ENCODE measurements at regions not wholly inside any gene's neighbourhood (a gene's known extent, or its start where the extent isn't known, plus 50 kb on each side); places are given as distances from the start of the nearest gene placed in this dataset.

GRCh38 chr21:18157406-18157805, 87.2 kb upstream of the CHODL start:
- Histone ChIP-seq H3K4me2 (ENCODE audit: insufficient read depth in 1 of 2, low read depth in 2 of 2, low read length in 2 of 2) (no peak overlapping the region), H2BK20ac (ENCODE audit: low read length) (no peak overlapping the region), H3K27ac (ENCODE audit: low read depth, low read length) (no peak overlapping the region), H3K4ac (replicated peaks; ENCODE audit: insufficient read length, low read depth, low read length) (no peak overlapping the region), H2AK5ac (ENCODE audit: low read depth, low read length) (no peak overlapping the region), H3K18ac (ENCODE audit: extremely low read depth, low read length) (no peak overlapping the region), H4K5ac (ENCODE audit: insufficient read length, low read depth, low read length) (no peak overlapping the region), H3K9me3 (ENCODE audit: insufficient read depth in 2 of 2, low read depth in 1 of 2, low read length in 1 of 2) (no peaks in the 10 kb centered on the region; a peak in 1 of 4 replicates), H2BK120ac (replicated peaks; ENCODE audit: low read depth, low read length) (no peak overlapping the region), H4K20me1 (replicated peaks in 1 of 2; ENCODE audit: control insufficient read depth in 1 of 2, insufficient read depth in 2 of 2, low read length in 2 of 2) (no peaks in the 10 kb centered on the region), H2BK15ac (ENCODE audit: low read length) (no peak overlapping the region), H2BK12ac (ENCODE audit: low read depth, low read length) (no peak overlapping the region), H3K27me3 (replicated peaks in 1 of 4; ENCODE audit: control insufficient read depth in 3 of 4, extremely low read depth in 1 of 4, insufficient read depth in 3 of 4, low read length in 3 of 4) (no peaks in the 10 kb centered on the region), H3K36me3 (ENCODE audit: control insufficient read depth in 2 of 4, insufficient read depth in 4 of 4, low read length in 3 of 4) (no peaks in the 10 kb centered on the region), H3K14ac (ENCODE audit: insufficient read length) (no peak overlapping the region), H4K8ac (ENCODE audit: extremely low read depth, insufficient read depth, low read length) (no peak overlapping the region), H3K23ac (ENCODE audit: insufficient read length) (no peak overlapping the region), H2BK5ac (ENCODE audit: low read depth, low read length) (no peak overlapping the region), H4K91ac (replicated peaks; ENCODE audit: insufficient read length, low read length) (no peak overlapping the region), H2AFZ (ENCODE audit: low read length) (no peak overlapping the region), H3K79me1 (ENCODE audit: low read depth, low read length) (no peaks in the 10 kb centered on the region), H3K4me1 (replicated peaks in 1 of 4; ENCODE audit: control insufficient read depth in 3 of 4, insufficient read depth in 4 of 4, low read length in 3 of 4) (peaks cover 0 to 3% (median under 1%) of the 10 kb centered on the region in 4 experiments; a peak in 2 of 7 replicates), H3K56ac (replicated peaks; ENCODE audit: insufficient read length, low read depth, low read length) (no peak overlapping the region), H3K23me2 (ENCODE audit: low read depth, low read length) (no peaks in the 10 kb centered on the region), H3K4me3 (ENCODE audit: extremely low read depth in 1 of 4, insufficient read depth in 2 of 4, low read depth in 3 of 4, low read length in 4 of 4) (no peak overlapping the region), H3K79me2 (ENCODE audit: control insufficient read depth in 1 of 2, insufficient read depth in 2 of 2, low read length in 2 of 2) (no peaks in the 10 kb centered on the region), H3K9ac (replicated peaks in 1 of 4; ENCODE audit: extremely low read depth in 1 of 4, low read depth in 3 of 4, low read length in 3 of 4) (no peak overlapping the region)
- FAIRE-seq (no peak), DNase-seq (ENCODE audit: low read depth in 1 of 2, low spot score in 2 of 2) (no peak)
- no peak for TF ChIP-seq CTBP2 (IDR thresholded peaks at IDR 0.05; ENCODE audit: borderline replicate concordance, insufficient read depth, insufficient read length, low read length)
- no peak for TF ChIP-seq SRF (IDR thresholded peaks at IDR 0.05; ENCODE audit: low read depth, low read length)
- no peak for TF ChIP-seq CBX5 (IDR thresholded peaks at IDR 0.05; ENCODE audit: low read depth, low read length)
- TF ChIP-seq NANOG (IDR thresholded peaks at IDR 0.05; ENCODE audit: insufficient read depth, low read depth, low read length, poor library complexity, severe bottlenecking) = no peak
- no peak for TF ChIP-seq POLR2AphosphoS5 (IDR thresholded peaks at IDR 0.05; ENCODE audit: low read depth, low read length)
- TF ChIP-seq MAFK (IDR thresholded peaks at IDR 0.05; ENCODE audit: low read depth, low read length) = no peak
- no peak for TF ChIP-seq JUND (IDR thresholded peaks at IDR 0.05; ENCODE audit: low read length)
- no peak for TF ChIP-seq SIX5 (IDR thresholded peaks at IDR 0.05; ENCODE audit: low read depth, low read length)
- TF ChIP-seq SP1 (IDR thresholded peaks at IDR 0.05; ENCODE audit: low read depth, low read length) = no peak
- TF ChIP-seq POU5F1 (IDR thresholded peaks at IDR 0.05; ENCODE audit: low read depth, low read length) = no peak
- POLR2A ChIA-PET (ENCODE audit: partially characterized antibody) = no interaction called here
- 100% methylated on average over 1 of the region's 1 CpG; no CpG with 5 or more reads in 1 of the 2 experiments for WGBS, 2 experiments (ENCODE audit: extremely low coverage in 1 of 2, insufficient coverage in 1 of 2, insufficient read length in 1 of 2, insufficient replicate concordance in 2 of 2, low coverage in 1 of 2, low lambda C conversion rate in 2 of 2, missing lambda C conversion rate in 1 of 2)
- CTCF ChIA-PET (ENCODE audit: partially characterized antibody) = no interaction called here
